CD4-positive, alpha-beta T cell (primary cell): ENCODE measurements at regions not wholly inside any gene's neighbourhood (a gene's known extent, or its start where the extent isn't known, plus 50 kb on each side); places are given as distances from the start of the nearest gene placed in this dataset.

Experiments
- ATAC-seq: fragments of 200-7000 bp; cut with Tn5 transposase; one replicate; pipeline ENCODE4 v1.10.0; 2022; ENCODE audit warnings: mild to moderate bottlenecking; ENCODE audit not compliant: poor library complexity
- CTCF ChIA-PET: fragments of 350-600 bp; sonication (Branson Sonifier 250); formaldehyde crosslinking; loops from one replicate; lab custom pipeline; 2021; ENCODE audit warnings: antibody characterized with exemption, inconsistent platforms; lab: Charles Lee
- POLR2A ChIA-PET: fragments of 350-600 bp; sonication (Branson Sonifier 250); formaldehyde crosslinking; loops from one replicate; lab custom pipeline; 2021; ENCODE audit warnings: antibody characterized with exemption, inconsistent platforms; lab: Charles Lee
- DNase-seq, 14 experiments: peaks; one replicate each; pipeline ENCODE4 v3.0.0-alpha.2; 2013 to 2020; ENCODE audit warnings: mixed read lengths in 2 of 14
- H3K27ac ChIP-seq, 2 donors: one replicate each; pipeline versions ENCODE4 v1.5.1 to v1.7.0; 2013; ENCODE audit warnings: low read length in 2 of 2, low read depth in 1 of 2, mild to moderate bottlenecking in 1 of 2
- H3K27me3 ChIP-seq, 2 experiments: 1 replicate in 1 of 2; 2 replicates in 1 of 2; pipeline versions ENCODE4 v1.6.1 to v1.7.0; 2013; ENCODE audit warnings: low read length in 2 of 2, control low read depth in 1 of 2, mild to moderate bottlenecking in 1 of 2, moderate library complexity in 1 of 2; ENCODE audit not compliant: insufficient read depth in 2 of 2, control insufficient read depth in 1 of 2
- H3K36me3 ChIP-seq: one replicate; pipeline ENCODE4 v1.6.1; 2013; ENCODE audit warnings: low read length, control low read depth; ENCODE audit not compliant: insufficient read depth
- H3K4me1 ChIP-seq: one replicate; pipeline ENCODE4 v1.6.1; 2013; ENCODE audit warnings: low read length, control low read depth; ENCODE audit not compliant: insufficient read depth
- H3K4me3 ChIP-seq: one replicate; pipeline ENCODE4 v1.5.1; 2013; ENCODE audit warnings: mild to moderate bottlenecking, low read length, moderate library complexity
- H3K9me3 ChIP-seq, 2 experiments: 1 replicate in 1 of 2; 2 replicates in 1 of 2; pipeline versions ENCODE4 v1.6.1 to v1.7.0; 2013; ENCODE audit warnings: low read length in 2 of 2, mild to moderate bottlenecking in 2 of 2, control low read depth in 1 of 2, moderate library complexity in 1 of 2; ENCODE audit not compliant: control insufficient read depth in 1 of 2, insufficient read depth in 1 of 2
- H3K27ac Mint-ChIP-seq: one replicate; pipeline ENCODE4 v1.8.0; 2020; ENCODE audit warnings: mixed read lengths
- H3K27me3 Mint-ChIP-seq: one replicate; pipeline ENCODE4 v1.8.0; 2021; ENCODE audit warnings: mixed read lengths
- H3K36me3 Mint-ChIP-seq: one replicate; pipeline ENCODE4 v1.8.0; 2021; ENCODE audit warnings: low read depth, mixed read lengths
- H3K4me1 Mint-ChIP-seq: one replicate; pipeline ENCODE4 v1.8.0; 2021; ENCODE audit warnings: low read depth, mixed read lengths
- H3K4me3 Mint-ChIP-seq: one replicate; pipeline ENCODE4 v1.8.0; 2020; ENCODE audit warnings: mild to moderate bottlenecking, mixed read lengths
- H3K9me3 Mint-ChIP-seq: one replicate; pipeline ENCODE4 v1.8.0; 2020; ENCODE audit warnings: mixed read lengths
- intact Hi-C, 2 experiments: fragments of 100-400 bp; cut with DNase I in 1 of 2; cut with micrococcal nuclease in 1 of 2; formaldehyde crosslinking; loops; one replicate each; pipeline versions ENCODE4 v1.15.1 to v1.9.0; 2023 to 2025; cut with DNase I, micrococcal nuclease
- TF ChIP-seq, protein P1 (sequence below): fragments of 200-600 bp; IDR thresholded peaks from one replicate; pipeline ENCODE4 v1.8.0; 2022; ENCODE audit warnings: antibody characterized with exemption, mild to moderate bottlenecking

DNA sequence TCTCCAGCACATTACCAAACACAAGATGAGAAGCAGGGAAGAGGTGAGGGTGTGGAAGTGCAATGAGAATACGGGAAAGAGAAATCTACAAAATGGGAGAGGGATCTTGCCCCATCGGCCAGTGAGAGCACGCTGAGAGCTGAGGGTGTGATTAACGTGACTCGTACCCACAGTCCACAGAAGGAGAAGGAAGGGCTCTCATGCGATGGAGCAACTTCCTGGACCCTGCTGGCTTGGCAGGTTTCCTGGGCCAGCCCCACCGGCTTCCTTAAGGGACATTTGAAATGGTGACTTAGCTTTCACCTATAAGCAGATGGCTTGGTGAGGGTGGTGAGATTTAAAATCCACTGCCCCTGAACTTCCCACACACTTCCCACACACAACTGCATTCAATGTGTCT is 740.1 kb downstream of the UQCRFS1 start:
- H3K4me1 ChIP-seq: peaks cover 5% of the 10 kb centered on the region
- Mint-ChIP-seq H3K36me3 (no peaks in the 10 kb centered on the region), H3K4me1 (peaks cover 20% of the 10 kb centered on the region), H3K27me3 (no peaks in the 10 kb centered on the region), H3K9me3 (no peaks in the 10 kb centered on the region), H3K4me3 (no peak overlapping the region), H3K27ac (no peak overlapping the region)
- H3K27ac ChIP-seq: no peak overlapping the region
- TF ChIP-seq, protein P1, sequence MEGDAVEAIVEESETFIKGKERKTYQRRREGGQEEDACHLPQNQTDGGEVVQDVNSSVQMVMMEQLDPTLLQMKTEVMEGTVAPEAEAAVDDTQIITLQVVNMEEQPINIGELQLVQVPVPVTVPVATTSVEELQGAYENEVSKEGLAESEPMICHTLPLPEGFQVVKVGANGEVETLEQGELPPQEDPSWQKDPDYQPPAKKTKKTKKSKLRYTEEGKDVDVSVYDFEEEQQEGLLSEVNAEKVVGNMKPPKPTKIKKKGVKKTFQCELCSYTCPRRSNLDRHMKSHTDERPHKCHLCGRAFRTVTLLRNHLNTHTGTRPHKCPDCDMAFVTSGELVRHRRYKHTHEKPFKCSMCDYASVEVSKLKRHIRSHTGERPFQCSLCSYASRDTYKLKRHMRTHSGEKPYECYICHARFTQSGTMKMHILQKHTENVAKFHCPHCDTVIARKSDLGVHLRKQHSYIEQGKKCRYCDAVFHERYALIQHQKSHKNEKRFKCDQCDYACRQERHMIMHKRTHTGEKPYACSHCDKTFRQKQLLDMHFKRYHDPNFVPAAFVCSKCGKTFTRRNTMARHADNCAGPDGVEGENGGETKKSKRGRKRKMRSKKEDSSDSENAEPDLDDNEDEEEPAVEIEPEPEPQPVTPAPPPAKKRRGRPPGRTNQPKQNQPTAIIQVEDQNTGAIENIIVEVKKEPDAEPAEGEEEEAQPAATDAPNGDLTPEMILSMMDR: no peak
- DNase-seq: peak in 2 of 14 experiments; percentile 20 to 32
- no peak overlapping the region for H3K4me3 ChIP-seq
- CTCF ChIA-PET: no interaction called here
- intact Hi-C loops: no loop called here
- H3K27me3 ChIP-seq: no peaks in the 10 kb centered on the region
- H3K9me3 ChIP-seq: peaks cover 0 to 3% of the 10 kb centered on the region in 2 experiments
- ATAC-seq: no peak
- H3K36me3 ChIP-seq: no peaks in the 10 kb centered on the region
- POLR2A ChIA-PET: no interaction called here

- ChIA-PET POLR2A (interaction anchor here (1.3 kb wide), 1 partner anchor 29 kb away, joined by 3 read pairs; no protein-coding TSS in a partner anchor), CTCF (no interaction called here)
- Histone ChIP-seq H3K36me3 (no peaks in the 10 kb centered on the region), H3K27ac (no peak overlapping the region), H3K27me3 (no peaks in the 10 kb centered on the region), H3K9me3 (peaks cover 0 to 3% of the 10 kb centered on the region in 2 experiments), H3K4me3 (no peak overlapping the region), H3K4me1 (peaks cover 5% of the 10 kb centered on the region)
- DNase-seq (no peak), ATAC-seq (no peak)
- H3K4me1 Mint-ChIP-seq: peaks cover 21% of the 10 kb centered on the region
- no peaks in the 10 kb centered on the region for H3K27me3 Mint-ChIP-seq
- H3K4me3 Mint-ChIP-seq: no peak overlapping the region
- no peaks in the 10 kb centered on the region for H3K9me3 Mint-ChIP-seq
- intact Hi-C loops: no loop called here
- TF ChIP-seq, protein P1: no peak
- no peak overlapping the region for H3K27ac Mint-ChIP-seq
- no peaks in the 10 kb centered on the region for H3K36me3 Mint-ChIP-seq
These were observed 741.0 kb downstream of the UQCRFS1 start for GRCh38 chr19:28471731-28472510.

- Mint-ChIP-seq H3K36me3 (no peaks in the 10 kb centered on the region), H3K4me1 (peaks cover 21% of the 10 kb centered on the region), H3K4me3 (no peak overlapping the region), H3K9me3 (no peaks in the 10 kb centered on the region), H3K27ac (peak overlapping the region; percentile 7), H3K27me3 (no peaks in the 10 kb centered on the region)
- Histone ChIP-seq H3K27ac (no peak overlapping the region), H3K4me3 (no peak overlapping the region), H3K9me3 (peaks cover 0 to 8% of the 10 kb centered on the region in 2 experiments), H3K27me3 (no peaks in the 10 kb centered on the region), H3K36me3 (no peaks in the 10 kb centered on the region), H3K4me1 (peaks cover 5% of the 10 kb centered on the region)
- POLR2A ChIA-PET: no interaction called here
- ATAC-seq (no peak), DNase-seq (no peak)
- CTCF ChIA-PET: no interaction called here
- intact Hi-C loops: loop anchor here (1.0 to 5.0 kb wide), 4 partner anchors 240 to 1128 kb away; no protein-coding TSS in a partner anchor
- TF ChIP-seq, protein P1: no peak
These were observed 743.4 kb downstream of the UQCRFS1 start for GRCh38 chr19:28469544-28469943.
